VCaP (cell line): ENCODE measurements at regions not wholly inside any gene's neighbourhood (a gene's known extent, or its start where the extent isn't known, plus 50 kb on each side); places are given as distances from the start of the nearest gene placed in this dataset.

Experiments
- H3K27ac ChIP-seq: fragments of 450-650 bp; 2 replicates; pipeline ENCODE4 v1.5.1; 2017
- TF ChIP-seq, protein P1 (sequence below): fragments of 450-650 bp; conservative IDR thresholded peaks from 2 replicates; pipeline ENCODE4 v1.5.1; 2017; ENCODE audit warnings: mild to moderate bottlenecking, moderate library complexity

DNA sequence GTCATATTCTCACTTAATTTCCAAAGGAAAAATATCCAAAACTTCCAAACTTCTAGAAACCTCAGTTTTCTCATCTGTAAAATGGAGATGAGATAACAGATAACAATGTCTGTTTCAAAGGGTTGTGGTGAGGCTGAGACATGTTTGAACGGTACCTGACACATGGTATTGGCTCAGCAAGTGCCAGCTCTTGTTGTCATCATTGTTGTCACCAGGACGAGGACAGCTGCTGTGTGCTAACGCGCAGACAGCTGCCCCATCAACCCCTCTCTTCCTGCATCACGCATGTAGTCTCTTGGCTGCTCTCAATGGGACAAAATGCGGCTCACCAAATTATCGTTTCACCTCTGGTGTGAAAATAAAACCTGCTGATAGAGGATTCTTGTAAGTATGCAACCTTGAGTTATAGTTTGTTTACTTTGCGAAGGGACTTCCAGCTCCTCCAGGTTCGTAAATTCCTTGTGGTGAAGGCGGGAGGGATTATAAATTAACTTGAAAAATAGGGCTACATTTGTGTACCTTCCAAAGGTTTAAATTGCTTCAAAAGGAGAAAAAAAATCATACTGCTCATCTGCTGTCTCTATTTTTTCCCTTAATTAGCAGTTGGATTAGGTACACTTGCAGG, 605.4 kb downstream of the BCL11A start:
- TF ChIP-seq, protein P1, sequence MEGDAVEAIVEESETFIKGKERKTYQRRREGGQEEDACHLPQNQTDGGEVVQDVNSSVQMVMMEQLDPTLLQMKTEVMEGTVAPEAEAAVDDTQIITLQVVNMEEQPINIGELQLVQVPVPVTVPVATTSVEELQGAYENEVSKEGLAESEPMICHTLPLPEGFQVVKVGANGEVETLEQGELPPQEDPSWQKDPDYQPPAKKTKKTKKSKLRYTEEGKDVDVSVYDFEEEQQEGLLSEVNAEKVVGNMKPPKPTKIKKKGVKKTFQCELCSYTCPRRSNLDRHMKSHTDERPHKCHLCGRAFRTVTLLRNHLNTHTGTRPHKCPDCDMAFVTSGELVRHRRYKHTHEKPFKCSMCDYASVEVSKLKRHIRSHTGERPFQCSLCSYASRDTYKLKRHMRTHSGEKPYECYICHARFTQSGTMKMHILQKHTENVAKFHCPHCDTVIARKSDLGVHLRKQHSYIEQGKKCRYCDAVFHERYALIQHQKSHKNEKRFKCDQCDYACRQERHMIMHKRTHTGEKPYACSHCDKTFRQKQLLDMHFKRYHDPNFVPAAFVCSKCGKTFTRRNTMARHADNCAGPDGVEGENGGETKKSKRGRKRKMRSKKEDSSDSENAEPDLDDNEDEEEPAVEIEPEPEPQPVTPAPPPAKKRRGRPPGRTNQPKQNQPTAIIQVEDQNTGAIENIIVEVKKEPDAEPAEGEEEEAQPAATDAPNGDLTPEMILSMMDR = no peak
- no peak overlapping the region for H3K27ac ChIP-seq

DNA sequence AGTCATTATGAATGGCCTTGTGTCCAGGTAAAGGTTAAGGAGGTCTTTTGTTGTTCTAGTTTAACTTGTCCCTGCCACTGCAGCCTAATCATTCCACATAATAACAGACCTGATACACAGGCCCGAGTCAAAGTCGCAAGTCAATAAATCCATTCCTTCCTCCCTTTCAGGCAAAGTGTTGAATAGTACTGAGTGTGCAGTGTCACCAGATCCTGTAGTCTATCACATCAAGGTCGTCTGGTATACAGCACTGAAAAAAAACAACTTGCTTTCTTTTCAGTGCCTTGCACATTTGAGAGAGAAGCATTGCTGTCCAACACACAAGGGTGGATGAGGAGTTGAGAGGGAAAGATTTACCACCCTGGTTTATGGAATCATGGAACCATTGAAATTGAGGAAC, 606.2 kb downstream of the BCL11A start:
- TF ChIP-seq, protein P1 = no peak
- no peak overlapping the region for H3K27ac ChIP-seq

DNA sequence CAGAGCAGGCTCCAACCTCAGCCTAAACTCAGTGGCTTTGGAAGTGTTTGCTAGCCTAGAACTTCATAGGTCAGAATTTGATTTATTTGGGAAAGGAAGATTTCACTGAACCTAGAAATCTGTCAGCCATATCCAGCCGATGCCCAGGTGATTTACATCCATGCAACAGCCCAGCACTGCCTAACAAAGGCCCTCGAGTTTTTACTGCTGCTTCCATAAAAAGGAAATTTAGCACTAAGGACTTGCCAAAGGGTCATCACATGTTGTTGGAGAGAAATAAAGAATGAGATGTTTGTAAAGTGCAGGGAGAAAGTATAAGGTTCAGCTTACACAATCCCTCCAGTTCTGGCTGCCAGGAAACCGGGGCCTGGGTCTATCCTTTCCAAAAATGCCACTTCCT, 614.2 kb downstream of the BCL11A start:
- no peak overlapping the region for H3K27ac ChIP-seq
- TF ChIP-seq, protein P1 = no peak

DNA sequence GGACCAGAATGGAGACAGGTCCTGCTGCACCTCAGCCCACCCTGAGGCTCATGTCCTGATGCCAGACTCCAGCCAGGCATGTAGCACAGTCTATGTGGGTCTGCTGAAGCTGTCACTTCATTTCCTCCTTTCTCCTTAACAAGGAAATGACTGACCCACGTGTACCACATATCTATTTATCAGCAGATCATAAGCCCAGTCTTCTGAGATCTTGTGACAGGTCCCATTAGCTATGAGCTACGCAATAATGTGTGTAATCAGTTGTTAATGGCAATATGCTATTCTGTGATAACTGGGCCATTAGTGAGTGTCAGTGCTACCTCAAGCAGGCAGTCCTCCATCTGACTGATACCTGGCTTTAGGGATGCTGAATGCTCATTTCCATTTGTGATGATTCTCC, 615.3 kb downstream of the BCL11A start:
- TF ChIP-seq, protein P1 = no peak
- H3K27ac ChIP-seq = no peak overlapping the region

DNA sequence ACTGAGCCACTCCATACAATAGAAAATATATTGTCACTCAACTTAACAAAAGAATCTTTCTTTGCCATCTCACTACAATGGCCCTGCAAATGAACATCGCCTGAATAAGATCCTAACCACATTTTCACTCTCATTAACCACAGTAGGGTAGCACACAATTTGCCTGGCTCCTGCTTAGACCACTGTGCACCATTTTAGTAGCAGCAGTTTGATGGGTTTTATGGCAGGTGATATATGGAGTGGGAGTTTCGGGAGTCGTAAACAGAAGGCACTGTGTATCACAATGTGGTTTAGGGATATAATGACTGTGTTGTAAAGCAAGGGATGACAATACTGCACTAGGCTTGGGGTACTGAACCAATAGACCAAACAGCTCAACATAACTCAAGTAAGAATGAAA, 617.4 kb downstream of the BCL11A start:
- H3K27ac ChIP-seq = no peak overlapping the region
- TF ChIP-seq, protein P1 = no peak

DNA sequence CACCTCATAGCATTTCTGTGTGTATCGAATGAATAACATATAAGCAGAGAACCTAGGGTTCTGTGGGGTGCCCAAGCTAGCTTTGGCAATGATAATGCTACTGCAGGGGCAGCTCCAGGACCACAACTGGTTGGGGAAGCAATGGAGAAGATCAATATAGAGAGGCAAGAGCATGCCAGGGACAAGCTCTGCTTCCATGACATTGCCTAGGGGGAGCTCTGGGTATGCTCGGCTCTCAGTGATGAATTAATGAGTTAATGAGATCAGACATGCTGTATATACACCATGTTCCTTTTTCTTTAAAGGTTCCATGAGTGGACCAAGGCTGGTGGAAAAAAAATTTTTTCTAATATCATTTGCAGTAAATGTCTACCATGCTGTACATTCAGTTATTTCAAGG, 618.4 kb downstream of the BCL11A start:
- TF ChIP-seq, protein P1 = no peak
- no peak overlapping the region for H3K27ac ChIP-seq

DNA sequence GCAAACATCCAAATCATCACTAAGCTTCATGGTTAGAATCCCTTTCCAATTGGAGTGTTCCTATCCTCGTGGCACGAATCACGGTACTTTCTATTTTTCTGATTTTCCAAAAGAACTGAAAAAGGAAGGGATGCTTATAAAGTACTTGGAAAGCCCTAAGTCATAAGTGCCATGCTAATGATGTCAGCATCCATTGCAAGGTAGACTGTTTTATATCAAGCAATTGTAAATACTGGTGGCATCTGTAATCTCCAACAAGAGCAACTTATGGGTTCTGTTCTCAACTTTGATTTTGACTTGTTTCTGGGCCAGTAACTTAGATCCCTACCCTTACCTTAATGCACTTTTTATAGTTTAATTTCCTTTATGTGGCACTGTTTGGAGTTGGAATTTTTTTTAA, 619.5 kb downstream of the BCL11A start:
- TF ChIP-seq, protein P1 = no peak
- H3K27ac ChIP-seq = no peak overlapping the region
